Colonic mucosa (tissue), 4 donors: ENCODE measurements at regions not wholly inside any gene's neighbourhood (a gene's known extent, or its start where the extent isn't known, plus 50 kb on each side); places are given as distances from the start of the nearest gene placed in this dataset.
"Not testable (repeated sequence)": the region's sequence is repeated elsewhere in the genome, so short reads cannot be mapped to it uniquely, and the experiment has no call there.

Experiments
- DNase-seq: peaks from one replicate; pipeline ENCODE4 v3.0.0-alpha.2; 2020
- H3K27ac ChIP-seq: fragments of 200-600 bp; one replicate; pipeline ENCODE4 v1.8.0; 2021
- H3K27me3 ChIP-seq: fragments of 200-600 bp; one replicate; pipeline ENCODE4 v1.8.0; 2021
- H3K36me3 ChIP-seq: fragments of 200-600 bp; one replicate; pipeline ENCODE4 v1.8.0; 2021
- H3K4me1 ChIP-seq: fragments of 200-600 bp; one replicate; pipeline ENCODE4 v1.8.0; 2021; ENCODE audit warnings: mild to moderate bottlenecking
- H3K4me3 ChIP-seq: fragments of 200-600 bp; one replicate; pipeline ENCODE4 v1.8.0; 2021
- H3K9ac ChIP-seq, 2 donors: one replicate each; pipeline ENCODE4 v1.7.0; 2013; ENCODE audit warnings: control low read depth in 2 of 2, low read depth in 2 of 2, low read length in 2 of 2
- H3K9me3 ChIP-seq: fragments of 200-600 bp; one replicate; pipeline ENCODE4 v1.8.0; 2021
- CTCF ChIP-seq: fragments of 200-600 bp; IDR thresholded peaks from one replicate; pipeline ENCODE4 v1.8.0; 2022; ENCODE audit warnings: antibody characterized with exemption, mild to moderate bottlenecking
- intact Hi-C: fragments of 100-400 bp; cut with DNase I; formaldehyde crosslinking; loops from one replicate; pipeline ENCODE4 v1.14.1; 2022
- donor health status: healthy.
- donor health status: DM: no; HTN: no; CAD: no.
- donor health status: DM: no; HTN: no; CAD: no.

GRCh38 chr7:125299003-125299765 lies 369.6 kb upstream of the POT1 start:
- Histone ChIP-seq H3K4me3 (no peak overlapping the region), H3K27ac (no peak overlapping the region), H3K27me3 (no peaks in the 10 kb centered on the region), H3K9ac (no peak overlapping the region), H3K36me3 (no peaks in the 10 kb centered on the region), H3K9me3 (no peaks in the 10 kb centered on the region), H3K4me1 (no peaks in the 10 kb centered on the region)
- intact Hi-C loops = no loop called here
- no peak for DNase-seq
- TF ChIP-seq CTCF = no peak

- Histone ChIP-seq H3K27ac (no peak overlapping the region), H3K36me3 (no peaks in the 10 kb centered on the region), H3K4me3 (no peak overlapping the region), H3K9me3 (no peaks in the 10 kb centered on the region), H3K9ac (no peak overlapping the region), H3K27me3 (no peaks in the 10 kb centered on the region), H3K4me1 (no peaks in the 10 kb centered on the region)
- DNase-seq = no peak
- intact Hi-C loops = no loop called here
- no peak for TF ChIP-seq CTCF
These were observed 350.3 kb upstream of the POT1 start for GRCh38 chr7:125279961-125280360.

GRCh38 chr7:125278318-125278717 lies 348.7 kb upstream of the POT1 start:
- no peaks in the 10 kb centered on the region for H3K4me1 ChIP-seq
- no peak overlapping the region for H3K4me3 ChIP-seq
- H3K9ac ChIP-seq = no peak overlapping the region
- no peaks in the 10 kb centered on the region for H3K9me3 ChIP-seq
- DNase-seq = no peak
- no peak overlapping the region for H3K27ac ChIP-seq
- TF ChIP-seq CTCF = no peak
- no peaks in the 10 kb centered on the region for H3K36me3 ChIP-seq
- H3K27me3 ChIP-seq = no peaks in the 10 kb centered on the region
- intact Hi-C loops = no loop called here

GRCh38 chr7:125274742-125275141 lies 345.1 kb upstream of the POT1 start:
- H3K4me3 ChIP-seq, H3K27ac ChIP-seq, H3K36me3 ChIP-seq, H3K9ac ChIP-seq, DNase-seq, H3K27me3 ChIP-seq, intact Hi-C loops, H3K4me1 ChIP-seq, H3K9me3 ChIP-seq: not testable (repeated sequence)

GRCh38 chr7:125264174-125264856 lies 334.7 kb upstream of the POT1 start:
- intact Hi-C loops, H3K4me3 ChIP-seq, DNase-seq, H3K36me3 ChIP-seq, H3K4me1 ChIP-seq, H3K9ac ChIP-seq, H3K27ac ChIP-seq, H3K27me3 ChIP-seq, H3K9me3 ChIP-seq: not testable (repeated sequence)

- H3K27me3 ChIP-seq, H3K4me3 ChIP-seq, H3K27ac ChIP-seq: not testable (repeated sequence)
These were observed 329.3 kb upstream of the POT1 start for GRCh38 chr7:125258876-125259417.

GRCh38 chr7:125257617-125258016 lies 328.0 kb upstream of the POT1 start:
- no peak for TF ChIP-seq CTCF
- no peak for DNase-seq
- no peak overlapping the region for H3K27ac ChIP-seq
- H3K4me3 ChIP-seq = no peak overlapping the region
- no peaks in the 10 kb centered on the region for H3K27me3 ChIP-seq
- no peaks in the 10 kb centered on the region for H3K9me3 ChIP-seq
- intact Hi-C loops = no loop called here
- H3K9ac ChIP-seq = no peak overlapping the region
- H3K36me3 ChIP-seq = no peaks in the 10 kb centered on the region
- H3K4me1 ChIP-seq = no peaks in the 10 kb centered on the region

More at GRCh38 chr7:125258876-125259417, 329.3 kb upstream of the POT1 start:
- intact Hi-C loops, H3K36me3 ChIP-seq, H3K4me1 ChIP-seq, H3K9me3 ChIP-seq, DNase-seq, H3K9ac ChIP-seq: not testable (repeated sequence)
